Breast epithelium (tissue), 4 donors: ENCODE measurements at regions not wholly inside any gene's neighbourhood (a gene's known extent, or its start where the extent isn't known, plus 50 kb on each side); places are given as distances from the start of the nearest gene placed in this dataset.

Experiments used
- DNase-seq, 2 donors: peaks; one replicate each; pipeline ENCODE4 v3.0.0-alpha.2; 2019; ENCODE audit warnings: low spot score in 2 of 2
- H3K27ac ChIP-seq, 2 donors: fragments of 200-600 bp; sonication (generic) in 1 of 2; one replicate each; pipeline ENCODE4 v1.5.1; 2016 to 2019; ENCODE audit warnings: mild to moderate bottlenecking in 1 of 2
- H3K27me3 ChIP-seq, 2 donors: fragments of 200-600 bp; sonication (generic) in 1 of 2; one replicate each; pipeline versions ENCODE4 v1.5.1 to v1.6.0; 2017 to 2019; ENCODE audit warnings: control low read depth in 1 of 2, mild to moderate bottlenecking in 1 of 2
- H3K36me3 ChIP-seq: fragments of 200-600 bp; one replicate; pipeline ENCODE4 v1.5.1; 2019
- H3K4me1 ChIP-seq, 2 donors: fragments of 200-600 bp; sonication (generic); one replicate each; pipeline ENCODE4 v1.5.1; 2016 to 2019; ENCODE audit warnings: control low read depth in 1 of 2
- H3K4me3 ChIP-seq, 3 donors: fragments of 200-600 bp; sonication (generic); 1 replicate in 2 of 3; 2 replicates in 1 of 3; pipeline ENCODE4 v1.5.1; 2016 to 2019; ENCODE audit warnings: mild to moderate bottlenecking in 3 of 3, moderate library complexity in 2 of 3
- H3K9me3 ChIP-seq, 2 donors: fragments of 200-600 bp; sonication (generic) in 1 of 2; one replicate each; pipeline ENCODE4 v1.5.1; 2016 to 2019; ENCODE audit warnings: control low read depth in 1 of 2
- CTCF ChIP-seq, 3 donors: fragments of 450-650 bp; IDR thresholded peaks; one replicate each; pipeline ENCODE4 v1.5.1; 2016 to 2017; ENCODE audit warnings: antibody characterized with exemption in 3 of 3, mild to moderate bottlenecking in 3 of 3, moderate library complexity in 3 of 3
- POLR2A ChIP-seq: fragments of 450-650 bp; IDR thresholded peaks from one replicate; pipeline ENCODE4 v1.6.1; 2016; ENCODE audit warnings: antibody characterized with exemption, mild to moderate bottlenecking, moderate library complexity
- POLR2AphosphoS5 ChIP-seq, 3 donors: sonication (generic); formaldehyde crosslinking; IDR thresholded peaks; one replicate each; pipeline ENCODE4 v1.6.1; 2017; ENCODE audit warnings: antibody characterized with exemption in 3 of 3
- intact Hi-C: fragments of 100-400 bp; cut with DNase I; formaldehyde crosslinking; loops from one replicate; pipeline ENCODE4 v1.15.1; 2023; ENCODE audit warnings: low total_unique reads

- Histone ChIP-seq H3K36me3 (no peaks in the 10 kb centered on the region), H3K27me3 (no peaks in the 10 kb centered on the region), H3K27ac (no peak overlapping the region), H3K4me1 (no peaks in the 10 kb centered on the region), H3K9me3 (no peaks in the 10 kb centered on the region), H3K4me3 (no peak overlapping the region)
- TF ChIP-seq POLR2AphosphoS5 (IDR thresholded peaks at IDR 0.05): no peak
- no peak for TF ChIP-seq CTCF (IDR thresholded peaks at IDR 0.05)
- no peak for TF ChIP-seq POLR2A
- DNase-seq: no peak
- intact Hi-C loops: no loop called here
These were observed 69.0 kb upstream of the GNAO1 start for GRCh38 chr16:56122251-56122650.

GRCh38 chr16:56121156-56121500 is 70.2 kb upstream of the GNAO1 start:
- Histone ChIP-seq H3K36me3 (no peaks in the 10 kb centered on the region), H3K4me1 (no peaks in the 10 kb centered on the region)
- no peak for TF ChIP-seq CTCF (IDR thresholded peaks at IDR 0.05)
- TF ChIP-seq POLR2AphosphoS5 (IDR thresholded peaks at IDR 0.05): no peak
- no peak for TF ChIP-seq POLR2A

GRCh38 chr16:56120447-56121155 is 70.7 kb upstream of the GNAO1 start:
- Histone ChIP-seq H3K4me1 (no peaks in the 10 kb centered on the region), H3K36me3 (no peaks in the 10 kb centered on the region), H3K27me3 (no peaks in the 10 kb centered on the region), H3K27ac (no peak overlapping the region), H3K9me3 (no peaks in the 10 kb centered on the region), H3K4me3 (no peak overlapping the region)
- TF ChIP-seq POLR2A (no peak), CTCF (IDR thresholded peaks at IDR 0.05) (no peak), POLR2AphosphoS5 (IDR thresholded peaks at IDR 0.05) (no peak)
- intact Hi-C loops: no loop called here
- no peak for DNase-seq

More at GRCh38 chr16:56121156-56121500, 70.2 kb upstream of the GNAO1 start:
- Histone ChIP-seq H3K27me3 (no peaks in the 10 kb centered on the region), H3K4me3 (no peak overlapping the region), H3K27ac (no peak overlapping the region), H3K9me3 (no peaks in the 10 kb centered on the region)
- no peak for DNase-seq
- intact Hi-C loops: no loop called here

- H3K27ac ChIP-seq: no peak overlapping the region
- TF ChIP-seq POLR2A (no peak), POLR2AphosphoS5 (IDR thresholded peaks at IDR 0.05) (no peak), CTCF (IDR thresholded peaks at IDR 0.05) (no peak)
- no peak overlapping the region for H3K4me3 ChIP-seq
- no peaks in the 10 kb centered on the region for H3K27me3 ChIP-seq
- H3K36me3 ChIP-seq: no peaks in the 10 kb centered on the region
- intact Hi-C loops: no loop called here
- no peaks in the 10 kb centered on the region for H3K4me1 ChIP-seq
- no peaks in the 10 kb centered on the region for H3K9me3 ChIP-seq
- no peak for DNase-seq
These were observed 72.2 kb upstream of the GNAO1 start for GRCh38 chr16:56119133-56119532.

- no peaks in the 10 kb centered on the region for H3K4me1 ChIP-seq
- DNase-seq: no peak
- intact Hi-C loops: no loop called here
- no peaks in the 10 kb centered on the region for H3K27me3 ChIP-seq
- no peaks in the 10 kb centered on the region for H3K9me3 ChIP-seq
- no peak overlapping the region for H3K27ac ChIP-seq
- H3K4me3 ChIP-seq: no peak overlapping the region
- TF ChIP-seq POLR2A (no peak), CTCF (IDR thresholded peaks at IDR 0.05) (no peak), POLR2AphosphoS5 (IDR thresholded peaks at IDR 0.05) (no peak)
- H3K36me3 ChIP-seq: no peaks in the 10 kb centered on the region
These were observed 74.7 kb upstream of the GNAO1 start for GRCh38 chr16:56116577-56116964.
